ENCODE measurements at regions not wholly inside any gene's neighbourhood (a gene's known extent, or its start where the extent isn't known, plus 50 kb on each side); places are given as distances from the start of the nearest gene placed in this dataset.

GRCh38 chr16:79931721-79932120 lies 331.2 kb upstream of the MAF start:
- DNase-seq (ENCODE audit: low spot score) = no peak

- no peak for DNase-seq (ENCODE audit: low spot score)
These were observed 328.9 kb upstream of the MAF start for GRCh38 chr16:79929260-79929965.

DNA sequence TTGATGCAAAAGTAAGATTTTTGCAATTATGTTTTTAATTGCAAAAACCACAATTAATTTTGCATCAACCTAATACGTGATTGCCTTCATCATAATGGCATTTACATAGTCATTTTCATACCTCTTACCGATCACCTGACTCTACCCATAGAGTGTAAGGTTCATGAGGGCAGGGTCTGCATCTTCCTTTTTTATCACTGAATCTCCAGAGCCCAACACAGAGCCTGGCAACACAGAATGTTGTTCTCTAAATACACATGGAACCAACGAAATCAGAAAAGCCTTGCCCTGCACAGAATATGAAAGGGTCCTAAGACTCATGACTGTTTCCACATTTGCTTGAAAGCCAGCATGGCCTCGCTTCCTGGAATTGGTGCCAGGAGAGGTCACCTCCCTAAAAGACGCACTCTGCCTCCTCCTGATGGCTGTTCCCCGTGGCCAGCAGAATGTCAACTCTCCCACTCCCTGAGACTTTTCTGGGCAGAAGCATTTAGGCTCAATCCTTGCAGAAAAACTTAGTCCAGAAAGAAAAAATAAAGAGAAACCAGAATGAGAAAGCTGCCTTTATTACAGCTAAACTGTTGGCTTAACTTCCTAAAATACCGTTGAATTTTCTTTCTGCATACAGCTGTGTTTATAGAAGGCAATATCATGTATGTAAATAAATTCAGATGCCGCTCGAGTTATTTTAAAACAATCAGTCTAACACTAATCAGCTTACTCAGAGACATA lies 327.8 kb upstream of the MAF start:
- DNase-seq (ENCODE audit: low spot score) = no peak

DNA sequence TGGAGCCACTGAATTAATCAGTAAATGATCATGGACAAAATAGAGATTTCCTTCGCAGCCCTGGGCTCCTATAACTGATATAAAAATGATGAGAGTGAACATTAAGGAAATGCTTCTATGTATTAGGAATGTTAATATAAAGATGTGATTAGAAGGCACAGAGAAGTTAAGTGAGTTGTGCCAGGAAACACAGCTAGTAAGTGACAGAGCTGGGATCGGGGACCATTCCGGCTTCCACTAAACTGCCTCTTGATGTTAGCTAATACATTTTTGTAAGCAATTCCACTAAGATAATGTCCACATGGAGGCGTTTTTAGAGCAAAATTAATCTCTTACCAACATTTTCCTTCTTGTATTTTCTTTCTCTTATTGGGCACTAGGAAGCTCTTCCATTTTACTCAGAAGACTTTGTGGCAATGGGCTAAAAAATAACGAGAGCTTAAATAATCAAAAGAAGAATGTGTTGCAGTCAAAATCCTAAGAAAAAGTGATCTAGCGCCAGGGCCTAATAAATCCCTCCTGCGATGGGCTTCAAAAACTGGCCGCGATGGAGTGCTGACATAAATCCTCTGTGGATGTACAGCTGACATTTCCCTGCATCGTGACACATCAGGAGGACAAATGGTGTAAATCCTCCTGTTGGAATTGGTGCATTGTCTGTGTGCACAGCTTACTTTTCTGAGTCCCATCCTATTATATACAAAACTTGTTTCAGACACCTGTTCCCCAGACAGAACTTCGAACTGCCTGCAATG lies 326.1 kb upstream of the MAF start:
- no peak for DNase-seq (ENCODE audit: low spot score)

DNA sequence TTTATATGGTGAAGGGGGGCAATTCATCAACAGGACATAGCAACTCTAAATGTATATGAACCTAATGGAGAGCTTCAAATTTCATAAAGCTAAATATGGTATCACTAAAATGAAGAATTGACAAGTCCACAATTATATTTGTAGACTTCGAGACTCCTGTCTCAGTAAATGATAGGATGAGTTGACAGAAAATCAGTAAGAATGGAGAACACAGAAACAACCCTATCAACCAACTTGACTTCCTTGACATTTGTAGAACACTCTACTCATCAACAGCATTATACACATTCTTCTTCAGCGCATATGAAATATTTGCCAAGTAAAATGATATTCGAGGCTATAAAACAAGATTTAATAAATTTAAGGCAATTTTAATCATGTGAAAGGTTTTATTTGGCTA lies 322.9 kb upstream of the MAF start:
- no peak for DNase-seq (ENCODE audit: low spot score)

GRCh38 chr16:79920685-79921084 lies 320.1 kb upstream of the MAF start:
- DNase-seq (ENCODE audit: low spot score) = no peak

DNA sequence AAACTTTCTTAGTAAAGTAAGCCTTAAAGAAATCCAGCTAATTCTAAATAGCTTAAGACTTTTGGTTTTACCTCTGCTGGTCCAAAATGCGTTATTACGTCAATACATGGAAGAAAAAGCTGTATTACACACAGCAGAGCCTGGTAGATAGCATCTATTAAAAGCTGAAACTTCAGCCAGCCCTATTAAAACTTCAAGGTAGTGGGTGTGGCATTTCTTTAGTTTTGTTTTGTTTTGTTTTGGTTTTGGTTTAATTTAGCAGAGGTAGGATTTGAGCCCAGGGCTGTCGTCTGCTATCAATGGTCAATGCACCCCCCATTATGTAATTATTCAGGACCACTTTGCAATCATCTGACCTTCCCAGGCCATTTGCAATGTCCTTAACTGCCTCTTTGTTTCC lies 318.4 kb upstream of the MAF start:
- no peak for DNase-seq (ENCODE audit: low spot score)

DNA sequence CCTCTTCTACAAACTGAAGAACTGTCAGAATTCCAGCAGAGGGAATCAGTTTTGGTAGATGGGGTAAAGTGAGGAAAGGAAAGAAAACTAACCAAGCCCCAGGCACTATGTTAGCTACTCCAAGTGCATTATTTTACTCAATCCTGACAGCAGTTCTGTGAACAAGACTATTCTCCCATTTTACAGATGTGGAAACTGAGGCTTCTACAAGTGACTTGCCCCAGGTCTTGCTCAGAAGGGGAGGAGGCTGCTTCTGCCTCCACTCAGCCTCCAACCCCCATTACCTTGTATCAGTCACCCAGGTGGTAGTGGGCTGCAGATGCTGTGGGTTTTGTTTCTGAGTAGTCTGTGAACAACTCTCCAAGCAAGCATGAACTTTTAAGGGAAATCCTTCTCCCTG lies 315.2 kb upstream of the MAF start:
- DNase-seq (ENCODE audit: low spot score) = no peak

GRCh38 chr16:79914961-79915720 lies 314.6 kb upstream of the MAF start:
- DNase-seq (ENCODE audit: low spot score) = no peak

- DNase-seq (ENCODE audit: low spot score) = no peak
These were observed 312.2 kb upstream of the MAF start for GRCh38 chr16:79912592-79913310.

DNA sequence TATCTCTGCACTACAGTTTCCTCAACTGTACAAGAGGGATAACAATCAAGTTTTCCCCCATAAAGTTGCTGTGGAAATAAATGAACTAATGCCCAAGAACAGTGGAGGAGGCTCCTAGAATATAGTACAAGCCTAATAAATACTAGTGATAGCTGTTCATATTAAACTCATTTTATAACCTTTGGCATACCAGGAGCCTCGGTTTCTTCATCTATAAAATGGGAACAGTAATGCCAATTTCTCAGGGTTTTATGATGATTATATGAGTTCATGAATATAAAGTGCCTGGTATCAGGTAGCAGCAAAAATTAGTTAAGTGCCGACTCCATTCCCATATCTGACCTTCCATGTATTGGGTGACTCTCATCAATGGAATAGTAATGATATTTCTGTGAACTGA lies 311.1 kb upstream of the MAF start:
- no peak for DNase-seq (ENCODE audit: low spot score)

GRCh38 chr16:79909571-79909970 lies 309.0 kb upstream of the MAF start:
- DNase-seq (ENCODE audit: low spot score) = no peak

DNA sequence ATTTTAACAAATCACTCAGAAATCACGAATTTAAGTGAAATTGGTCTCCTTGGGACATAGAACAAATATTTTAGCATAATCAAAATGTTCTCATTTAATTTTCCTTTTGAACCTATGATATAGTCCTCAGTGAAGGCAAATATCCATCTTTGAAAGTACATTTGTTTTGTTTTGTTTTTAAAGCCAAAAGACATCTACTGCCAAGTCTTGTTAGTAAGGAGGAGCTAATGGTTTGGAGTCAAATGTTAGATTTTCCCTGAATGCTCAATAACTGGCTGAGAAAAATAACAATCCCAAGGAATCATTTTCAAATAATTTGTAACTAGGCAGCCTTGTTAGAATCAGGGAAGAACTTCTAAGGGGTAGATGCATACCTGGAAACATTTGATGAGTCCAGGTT lies 302.9 kb upstream of the MAF start:
- DNase-seq (ENCODE audit: low spot score) = no peak

DNA sequence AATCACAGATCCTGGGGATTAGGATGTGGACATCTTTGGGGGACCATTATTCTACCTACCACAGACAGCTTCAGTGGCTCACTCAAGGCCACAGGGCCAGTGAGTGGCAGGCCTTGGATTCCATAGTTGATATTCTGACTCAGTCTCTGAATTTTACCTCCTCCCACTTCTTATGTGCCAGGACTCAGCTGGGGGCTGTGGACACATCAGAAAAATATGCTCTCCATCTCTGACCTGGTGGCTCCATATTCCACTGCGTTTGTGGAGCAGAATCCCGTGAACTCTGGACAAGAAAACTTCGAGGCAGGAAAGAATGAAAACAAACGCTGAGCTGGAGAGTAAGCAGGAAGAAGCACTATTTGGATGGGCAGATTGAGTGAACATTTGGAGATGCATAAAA lies 301.8 kb upstream of the MAF start:
- DNase-seq (ENCODE audit: low spot score) = no peak

GRCh38 chr16:79901522-79901921 lies 301.0 kb upstream of the MAF start:
- DNase-seq (ENCODE audit: low spot score) = no peak

DNA sequence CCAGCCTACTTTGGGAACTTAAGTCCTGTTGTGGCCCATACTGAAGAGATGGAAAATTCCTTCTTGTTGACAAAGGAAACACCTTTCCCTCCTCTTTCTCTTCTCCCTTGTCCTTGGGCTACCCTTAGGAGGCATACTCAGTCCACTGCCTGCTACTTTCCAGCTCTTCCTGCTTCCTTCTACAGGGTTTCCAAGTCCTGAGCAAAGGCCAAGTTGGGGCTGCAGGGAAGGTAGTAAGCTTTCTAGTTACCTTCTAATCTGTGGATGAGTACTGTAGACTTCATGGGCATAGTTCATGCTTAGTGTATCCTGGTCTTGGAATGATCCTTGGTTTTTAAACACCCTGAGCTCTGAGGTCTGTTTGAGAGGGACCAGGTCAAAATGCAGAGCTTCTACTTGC lies 299.2 kb upstream of the MAF start:
- no peak for DNase-seq (ENCODE audit: low spot score)

DNA sequence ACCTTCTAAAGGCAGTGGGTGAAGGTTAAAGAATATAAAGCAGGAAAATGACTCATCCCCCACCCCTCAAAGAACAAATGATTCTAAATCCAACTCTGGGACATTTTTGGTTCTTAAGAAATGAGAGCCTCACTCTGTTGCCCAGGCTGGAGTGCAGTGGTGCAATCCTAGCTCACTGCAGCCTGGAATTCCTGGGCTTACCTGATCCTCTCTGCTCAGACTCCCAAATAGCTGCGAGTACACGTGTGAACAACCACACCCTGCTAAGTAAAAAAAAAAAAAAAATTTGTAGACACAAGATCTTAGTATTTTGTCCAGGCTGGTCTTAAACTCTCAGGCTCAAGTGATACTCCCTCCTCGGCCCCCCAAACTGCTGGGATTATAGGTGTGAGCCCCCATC lies 298.8 kb upstream of the MAF start:
- DNase-seq (ENCODE audit: low spot score) = no peak

DNA sequence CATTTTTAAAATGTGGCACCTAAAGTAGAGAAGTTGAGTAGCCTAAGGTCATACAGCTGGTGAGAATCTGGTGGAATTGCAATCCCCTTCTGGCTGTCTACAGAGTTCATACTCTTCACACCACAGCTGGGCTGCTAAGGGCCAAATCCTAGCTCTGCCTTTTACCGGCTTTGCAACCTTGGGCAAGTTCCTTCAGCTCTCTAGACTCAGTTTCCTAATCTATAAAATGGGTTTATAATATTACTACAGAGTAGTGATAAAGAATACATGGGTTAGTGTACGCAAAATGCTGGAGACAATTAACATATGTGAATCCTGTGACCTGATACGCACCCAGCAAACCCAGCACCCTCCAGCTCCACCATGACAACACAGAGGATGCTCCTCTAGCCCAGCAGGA lies 298.2 kb upstream of the MAF start:
- no peak for DNase-seq (ENCODE audit: low spot score)

- DNase-seq (ENCODE audit: low spot score) = no peak
These were observed 297.1 kb upstream of the MAF start for GRCh38 chr16:79897453-79898146.

GRCh38 chr16:79897104-79897452 lies 296.5 kb upstream of the MAF start:
- DNase-seq (ENCODE audit: low spot score) = no peak

- DNase-seq (ENCODE audit: low spot score) = no peak
These were observed 295.3 kb upstream of the MAF start for GRCh38 chr16:79895917-79896203.

Measured in CD4-positive, alpha-beta T cell treated with Interleukin-6 at 100 ng/mL for 8 hours (primary cell).